Adrenal gland (tissue), 9 donors: ENCODE measurements at regions not wholly inside any gene's neighbourhood (a gene's known extent, or its start where the extent isn't known, plus 50 kb on each side); places are given as distances from the start of the nearest gene placed in this dataset.
A peak's percentile ranks its signal among the peaks of the same experiment; 100 is the strongest.

ENCODE experiments used
- DNase-seq, 7 donors: peaks; one replicate each; pipeline ENCODE4 v3.0.0-alpha.2; 2019 to 2020
- H3K27ac ChIP-seq, 5 donors: fragments of 200-600 bp; sonication (generic) in 4 of 5; 1 replicate in 3 of 5; 2 replicates in 2 of 5; pipeline versions ENCODE4 v1.5.1 to v1.8.0; 2016 to 2020; ENCODE audit warnings: mild to moderate bottlenecking in 1 of 5
- H3K27me3 ChIP-seq: fragments of 200-600 bp; 2 replicates; pipeline ENCODE4 v1.8.0; 2021
- H3K36me3 ChIP-seq, 2 donors: fragments of 200-600 bp; replicated peaks in 1 of 2; 1 replicate in 1 of 2; 2 replicates in 1 of 2; pipeline versions ENCODE4 v1.5.1 to v1.8.0; 2018 to 2022
- H3K4me1 ChIP-seq, 2 donors: fragments of 200-600 bp; replicated peaks in 1 of 2; 1 replicate in 1 of 2; 2 replicates in 1 of 2; pipeline versions ENCODE4 v1.5.1 to v1.8.0; 2018 to 2021
- H3K4me3 ChIP-seq, 4 donors: fragments of 200-600 bp; sonication (generic) in 3 of 4; one replicate each; pipeline ENCODE4 v1.5.1; 2016 to 2018
- H3K9me3 ChIP-seq, 3 donors: fragments of 200-600 bp; sonication (generic) in 1 of 3; replicated peaks in 1 of 3; 1 replicate in 2 of 3; 2 replicates in 1 of 3; pipeline versions ENCODE4 v1.5.1 to v1.8.0; 2016 to 2021
- CTCF ChIP-seq, 6 experiments: fragments of 450-650 bp in 4 of 6; fragments of 200-600 bp in 2 of 6; sonication (generic) in 1 of 6; IDR thresholded peaks; 1 replicate in 5 of 6; 2 replicates in 1 of 6; pipeline versions ENCODE4 v1.5.1 to v1.8.0; 2016 to 2021; ENCODE audit warnings: antibody characterized with exemption in 6 of 6, mild to moderate bottlenecking in 2 of 6, moderate library complexity in 1 of 6
- POLR2A ChIP-seq, 2 donors: fragments of 450-650 bp; IDR thresholded peaks; one replicate each; pipeline ENCODE4 v1.6.1; 2017; ENCODE audit warnings: antibody characterized with exemption in 2 of 2, mild to moderate bottlenecking in 2 of 2, moderate library complexity in 1 of 2
- WGBS, 4 donors: extraction: QIAGEN DNeasy Blood & Tissue Kit in 2 of 4; methylation state at CpG; one replicate each; pipeline versions ENCODE4 v1.1.5 to v1.1.7; 2013 to 2017; 5-methylcytosine and 5-hydroxymethylcytosine counted together
- intact Hi-C, 2 donors: fragments of 100-400 bp; cut with DNase I; formaldehyde crosslinking; loops; one replicate each; pipeline versions ENCODE4 v1.14.1 to v1.15.0; 2022 to 2023
- donor health status: healthy with polysubstance abuse.
- donor health status: Bipolar disorder and iron deficiency.
- donor health status: DM: yes; HTN: yes; CAD: no.
- donor health status: DM: no; HTN: no; CAD: no.
- donor health status: DM: no; HTN: no; CAD: no.

- Histone ChIP-seq H3K27ac (no peak overlapping the region), H3K9me3 (no peaks in the 10 kb centered on the region), H3K36me3 (no peaks in the 10 kb centered on the region), H3K27me3 (no peaks in the 10 kb centered on the region), H3K4me3 (no peak overlapping the region), H3K4me1 (peaks cover 0 to 15% of the 10 kb centered on the region in 2 donors)
- intact Hi-C loops: no loop called here
- no peak for TF ChIP-seq CTCF (IDR thresholded peaks at IDR 0.05)
- TF ChIP-seq POLR2A (IDR thresholded peaks at IDR 0.05): no peak
- 90 to 94% (median 93%) methylated on average over 10 of the region's 10 CpGs for WGBS, 4 donors
- DNase-seq: peak in 1 of 7 donors; percentile 71
These were observed 63.7 kb upstream of the CYP2D6 start for GRCh38 chr22:42194104-42194851.

- DNase-seq: peak in 1 of 7 donors; percentile 49
- intact Hi-C loops: no loop called here
- Histone ChIP-seq H3K4me3 (no peak overlapping the region), H3K36me3 (no peaks in the 10 kb centered on the region), H3K27ac (no peak overlapping the region), H3K27me3 (no peaks in the 10 kb centered on the region), H3K4me1 (peaks cover 0 to 15% of the 10 kb centered on the region in 2 donors), H3K9me3 (no peaks in the 10 kb centered on the region)
- no peak for TF ChIP-seq POLR2A (IDR thresholded peaks at IDR 0.05)
- TF ChIP-seq CTCF (IDR thresholded peaks at IDR 0.05): no peak
- 38 to 54% (median 48%) methylated on average over 3 of the region's 3 CpGs for WGBS, 4 donors
These were observed 61.9 kb upstream of the CYP2D6 start for GRCh38 chr22:42192547-42192946.

- H3K4me3 ChIP-seq: no peak overlapping the region
- intact Hi-C loops: no loop called here
- H3K27me3 ChIP-seq: no peaks in the 10 kb centered on the region
- TF ChIP-seq POLR2A (IDR thresholded peaks at IDR 0.05): no peak
- no peak for TF ChIP-seq CTCF (IDR thresholded peaks at IDR 0.05)
- peak in 6 of 7 donors; percentile 17 to 51 (median 42) for DNase-seq
- 71 to 89% (median 85%) methylated on average over 1 of the region's 1 CpG for WGBS, 4 donors
- peaks cover 0 to 15% of the 10 kb centered on the region in 2 donors for H3K4me1 ChIP-seq
- H3K9me3 ChIP-seq: no peaks in the 10 kb centered on the region
- no peaks in the 10 kb centered on the region for H3K36me3 ChIP-seq
- no peak overlapping the region for H3K27ac ChIP-seq
These were observed 59.7 kb upstream of the CYP2D6 start for GRCh38 chr22:42190274-42190673.

- no peak for DNase-seq
- H3K9me3 ChIP-seq: no peaks in the 10 kb centered on the region
- no peak for TF ChIP-seq POLR2A (IDR thresholded peaks at IDR 0.05)
- TF ChIP-seq CTCF (IDR thresholded peaks at IDR 0.05): no peak
- no peaks in the 10 kb centered on the region for H3K36me3 ChIP-seq
- intact Hi-C loops: no loop called here
- WGBS, 4 donors: 94 to 98% (median 95%) methylated on average over 4 of the region's 4 CpGs
- no peak overlapping the region for H3K4me3 ChIP-seq
- H3K4me1 ChIP-seq: peaks cover 0 to 15% of the 10 kb centered on the region in 2 donors
- no peaks in the 10 kb centered on the region for H3K27me3 ChIP-seq
- no peak overlapping the region for H3K27ac ChIP-seq
These were observed 59.2 kb upstream of the CYP2D6 start for GRCh38 chr22:42189761-42190160.
